ENCODE measurements at regions not wholly inside any gene's neighbourhood (a gene's known extent, or its start where the extent isn't known, plus 50 kb on each side); places are given as distances from the start of the nearest gene placed in this dataset.

DNA sequence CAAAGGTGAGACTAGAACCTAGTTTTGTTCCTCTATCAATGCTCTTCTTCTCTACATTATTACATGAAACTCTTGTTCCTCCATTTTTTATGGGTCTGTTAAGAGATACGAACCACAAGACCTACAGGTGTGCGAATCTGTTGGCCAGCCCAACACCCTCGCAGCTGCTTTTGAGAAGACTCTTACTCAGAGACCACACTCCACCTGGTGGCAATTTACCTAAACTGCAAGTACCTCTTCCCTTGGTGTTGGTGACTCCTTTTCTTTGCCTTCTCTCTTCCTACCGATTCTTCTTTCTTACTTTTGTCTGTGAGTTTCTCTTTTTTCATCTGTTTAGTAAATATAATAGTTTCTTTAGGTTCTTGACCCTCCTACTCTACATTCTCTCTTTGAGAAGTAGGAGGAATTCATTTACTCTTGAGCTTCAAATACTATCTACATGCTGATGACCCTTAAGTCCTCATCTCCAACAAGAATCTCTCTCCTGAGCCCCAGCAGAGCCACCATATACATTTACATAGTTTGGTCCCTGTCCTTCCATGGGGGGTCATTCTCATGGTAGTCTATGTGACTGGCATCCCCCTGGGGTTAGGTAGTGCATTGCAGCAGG lies 81.8 kb upstream of the GAREM1 start:
- TF ChIP-seq, protein P1, sequence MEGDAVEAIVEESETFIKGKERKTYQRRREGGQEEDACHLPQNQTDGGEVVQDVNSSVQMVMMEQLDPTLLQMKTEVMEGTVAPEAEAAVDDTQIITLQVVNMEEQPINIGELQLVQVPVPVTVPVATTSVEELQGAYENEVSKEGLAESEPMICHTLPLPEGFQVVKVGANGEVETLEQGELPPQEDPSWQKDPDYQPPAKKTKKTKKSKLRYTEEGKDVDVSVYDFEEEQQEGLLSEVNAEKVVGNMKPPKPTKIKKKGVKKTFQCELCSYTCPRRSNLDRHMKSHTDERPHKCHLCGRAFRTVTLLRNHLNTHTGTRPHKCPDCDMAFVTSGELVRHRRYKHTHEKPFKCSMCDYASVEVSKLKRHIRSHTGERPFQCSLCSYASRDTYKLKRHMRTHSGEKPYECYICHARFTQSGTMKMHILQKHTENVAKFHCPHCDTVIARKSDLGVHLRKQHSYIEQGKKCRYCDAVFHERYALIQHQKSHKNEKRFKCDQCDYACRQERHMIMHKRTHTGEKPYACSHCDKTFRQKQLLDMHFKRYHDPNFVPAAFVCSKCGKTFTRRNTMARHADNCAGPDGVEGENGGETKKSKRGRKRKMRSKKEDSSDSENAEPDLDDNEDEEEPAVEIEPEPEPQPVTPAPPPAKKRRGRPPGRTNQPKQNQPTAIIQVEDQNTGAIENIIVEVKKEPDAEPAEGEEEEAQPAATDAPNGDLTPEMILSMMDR (IDR thresholded peaks at IDR 0.05) = peak; percentile 66
- TF ChIP-seq EZH2 (IDR thresholded peaks at IDR 0.05) (no peak), EZH2phosphoT487 (IDR thresholded peaks at IDR 0.05) (no peak)

All from neural progenitor cell (in vitro differentiated cells).